Retinal pigment epithelial cell (primary cell): ENCODE measurements at regions not wholly inside any gene's neighbourhood (a gene's known extent, or its start where the extent isn't known, plus 50 kb on each side); places are given as distances from the start of the nearest gene placed in this dataset.
A peak's percentile ranks its signal among the peaks of the same experiment; 100 is the strongest.
"Not testable (repeated sequence)": the region's sequence is repeated elsewhere in the genome, so short reads cannot be mapped to it uniquely, and the experiment has no call there.

Experiments
- DNase-seq: peaks from one replicate; pipeline ENCODE4 v3.0.0-alpha.2; 2010; ENCODE audit warnings: low read depth
- H3K4me3 ChIP-seq: 2 replicates; pipeline ENCODE4 v1.5.1; 2011; ENCODE audit warnings: mild to moderate bottlenecking, low read length, control low read depth, moderate library complexity
- CTCF ChIP-seq: conservative IDR thresholded peaks from 2 replicates; pipeline ENCODE4 v1.5.1; 2011; ENCODE audit warnings: low read depth, low read length, control low read depth, inconsistent platforms

GRCh38 chr2:234701841-234702240 is 205.0 kb upstream of the ARL4C start:
- TF ChIP-seq CTCF, result no peak
- DNase-seq, result no peak
- H3K4me3 ChIP-seq, result no peak overlapping the region

- no peak overlapping the region for H3K4me3 ChIP-seq
- no peak for TF ChIP-seq CTCF
- no peak for DNase-seq
Measured at GRCh38 chr2:234701421-234701820, 204.5 kb upstream of the ARL4C start.

GRCh38 chr2:234699456-234699855 is 202.6 kb upstream of the ARL4C start:
- no peak overlapping the region for H3K4me3 ChIP-seq
- no peak for TF ChIP-seq CTCF
- DNase-seq, result no peak

GRCh38 chr2:234697300-234697876 is 200.5 kb upstream of the ARL4C start:
- H3K4me3 ChIP-seq, DNase-seq: not testable (repeated sequence)

GRCh38 chr2:234695981-234696380 is 199.1 kb upstream of the ARL4C start:
- no peak overlapping the region for H3K4me3 ChIP-seq
- no peak for DNase-seq
- no peak for TF ChIP-seq CTCF

- H3K4me3 ChIP-seq, result no peak overlapping the region
- no peak for TF ChIP-seq CTCF
- peak; percentile 64 for DNase-seq
Measured at GRCh38 chr2:234694244-234695013, 197.5 kb upstream of the ARL4C start.

- not testable (repeated sequence) for DNase-seq
Measured at GRCh38 chr2:234693681-234694190, 196.9 kb upstream of the ARL4C start.

GRCh38 chr2:234693191-234693590 is 196.3 kb upstream of the ARL4C start:
- not testable (repeated sequence) for DNase-seq

More at GRCh38 chr2:234693681-234694190, 196.9 kb upstream of the ARL4C start:
- H3K4me3 ChIP-seq, result not testable (repeated sequence)

More at GRCh38 chr2:234693191-234693590, 196.3 kb upstream of the ARL4C start:
- not testable (repeated sequence) for H3K4me3 ChIP-seq
